ENCODE measurements at regions not wholly inside any gene's neighbourhood (a gene's known extent, or its start where the extent isn't known, plus 50 kb on each side); places are given as distances from the start of the nearest gene placed in this dataset.
"Not testable (repeated sequence)": the region's sequence is repeated elsewhere in the genome, so short reads cannot be mapped to it uniquely, and the experiment has no call there.

- no peak for DNase-seq (ENCODE audit: low read depth in 4 of 4, low spot score in 2 of 4)
Observed at GRCh38 chr3:193800138-193801043, 207.4 kb downstream of the OPA1 start.

GRCh38 chr3:193801097-193801496 is 208.1 kb downstream of the OPA1 start:
- no peak for DNase-seq (ENCODE audit: low read depth in 4 of 4, low spot score in 2 of 4)

GRCh38 chr3:193803288-193803687 is 210.3 kb downstream of the OPA1 start:
- no peak for DNase-seq (ENCODE audit: low read depth in 4 of 4, low spot score in 2 of 4)

DNA sequence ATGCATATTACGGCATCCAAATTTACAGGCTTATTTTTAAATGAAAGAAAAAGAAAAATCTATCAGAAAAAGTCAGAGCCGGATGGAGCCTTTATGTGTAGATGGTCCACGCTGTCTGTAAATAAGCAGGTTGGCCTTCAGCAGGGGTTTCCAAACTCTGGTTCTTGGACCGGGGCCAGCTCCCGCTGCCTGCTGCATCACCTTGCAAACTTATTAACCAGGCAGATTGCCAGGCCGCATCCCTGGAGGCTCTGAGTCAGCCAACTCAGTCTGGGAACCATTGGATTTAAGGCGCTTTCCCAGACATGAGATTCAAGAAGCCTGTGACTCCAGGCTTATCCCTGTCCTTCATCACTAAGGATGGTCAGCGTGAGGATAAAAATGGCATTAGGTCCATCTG is 212.4 kb downstream of the OPA1 start:
- peak in 1 of 4 donors; percentile 60 for DNase-seq (ENCODE audit: low read depth in 4 of 4, low spot score in 2 of 4)

- DNase-seq (ENCODE audit: low read depth in 4 of 4, low spot score in 2 of 4) = no peak
Observed at GRCh38 chr3:193808317-193808716, 215.3 kb downstream of the OPA1 start.

GRCh38 chr3:193809106-193809505 is 216.1 kb downstream of the OPA1 start:
- DNase-seq (ENCODE audit: low read depth in 4 of 4, low spot score in 2 of 4) = no peak

DNA sequence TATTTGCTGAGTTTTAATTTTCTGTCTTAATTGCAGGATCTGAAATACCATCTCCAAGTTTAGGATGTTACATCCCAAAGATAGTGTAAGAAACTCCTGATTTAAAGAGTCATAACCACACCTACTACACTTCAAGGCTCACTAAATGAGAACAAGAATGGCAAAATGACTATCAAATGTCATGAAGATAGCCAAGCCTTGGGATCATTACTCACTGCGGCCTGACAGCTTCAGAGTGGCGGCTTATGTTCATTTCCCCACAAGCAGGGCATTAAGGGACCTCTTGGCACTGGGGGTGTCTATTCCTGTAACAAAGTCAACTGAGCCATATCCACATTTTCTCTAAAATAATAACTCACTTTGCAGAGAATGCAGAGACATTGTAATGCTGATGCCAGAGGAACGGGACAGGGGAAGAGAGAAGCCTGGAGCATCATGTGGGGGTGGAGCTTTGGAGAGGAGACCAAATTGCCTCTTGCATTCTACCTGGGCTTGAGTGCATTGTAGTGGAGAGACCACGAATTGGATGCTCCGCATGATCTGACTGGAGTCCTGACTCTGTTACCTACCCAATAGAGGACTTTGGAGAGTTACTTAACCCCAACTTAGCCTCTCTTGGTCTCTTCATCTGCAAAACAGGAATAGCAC is 219.2 kb downstream of the OPA1 start:
- DNase-seq (ENCODE audit: low read depth in 4 of 4, low spot score in 2 of 4) = no peak

- DNase-seq (ENCODE audit: low read depth in 4 of 4, low spot score in 2 of 4) = no peak
Observed at GRCh38 chr3:193812791-193813500, 219.9 kb downstream of the OPA1 start.

GRCh38 chr3:193813501-193813830 is 220.5 kb downstream of the OPA1 start:
- no peak for DNase-seq (ENCODE audit: low read depth in 4 of 4, low spot score in 2 of 4)

DNA sequence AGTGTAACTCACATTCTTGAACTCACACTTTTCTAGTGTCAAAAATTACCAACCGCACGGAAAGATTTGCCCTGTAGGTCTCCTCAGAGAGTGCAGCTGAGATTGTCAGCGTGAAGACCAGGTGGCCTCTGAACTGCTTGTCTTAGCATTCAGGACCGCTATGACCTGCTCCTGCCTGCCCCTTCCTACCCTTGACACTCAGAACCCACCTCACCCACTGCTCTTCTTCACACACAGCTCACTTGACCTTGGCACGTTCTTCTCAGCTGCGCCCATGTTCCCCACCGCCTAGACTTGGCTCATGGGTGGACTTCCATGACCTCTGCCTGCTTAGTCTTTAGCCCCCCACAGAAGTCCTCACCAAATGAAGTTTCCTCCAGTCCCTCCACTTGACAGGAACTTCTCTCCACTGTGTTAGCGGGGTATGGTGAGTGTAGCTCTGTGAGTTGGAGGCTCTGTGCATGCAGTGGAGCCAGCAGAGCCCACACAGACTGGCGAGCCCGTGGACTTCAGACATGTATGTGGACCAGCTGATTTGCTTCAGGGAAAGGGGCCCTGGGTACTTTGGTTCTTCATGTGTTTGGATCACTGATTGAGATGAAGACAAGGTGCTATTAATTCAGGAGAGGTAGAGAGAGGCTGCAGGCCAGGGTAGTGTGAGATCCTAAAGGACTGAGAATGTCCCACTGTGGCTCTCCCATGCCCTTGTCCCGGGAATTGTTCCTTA is 221.3 kb downstream of the OPA1 start:
- DNase-seq (ENCODE audit: low read depth in 4 of 4, low spot score in 2 of 4) = no peak

DNA sequence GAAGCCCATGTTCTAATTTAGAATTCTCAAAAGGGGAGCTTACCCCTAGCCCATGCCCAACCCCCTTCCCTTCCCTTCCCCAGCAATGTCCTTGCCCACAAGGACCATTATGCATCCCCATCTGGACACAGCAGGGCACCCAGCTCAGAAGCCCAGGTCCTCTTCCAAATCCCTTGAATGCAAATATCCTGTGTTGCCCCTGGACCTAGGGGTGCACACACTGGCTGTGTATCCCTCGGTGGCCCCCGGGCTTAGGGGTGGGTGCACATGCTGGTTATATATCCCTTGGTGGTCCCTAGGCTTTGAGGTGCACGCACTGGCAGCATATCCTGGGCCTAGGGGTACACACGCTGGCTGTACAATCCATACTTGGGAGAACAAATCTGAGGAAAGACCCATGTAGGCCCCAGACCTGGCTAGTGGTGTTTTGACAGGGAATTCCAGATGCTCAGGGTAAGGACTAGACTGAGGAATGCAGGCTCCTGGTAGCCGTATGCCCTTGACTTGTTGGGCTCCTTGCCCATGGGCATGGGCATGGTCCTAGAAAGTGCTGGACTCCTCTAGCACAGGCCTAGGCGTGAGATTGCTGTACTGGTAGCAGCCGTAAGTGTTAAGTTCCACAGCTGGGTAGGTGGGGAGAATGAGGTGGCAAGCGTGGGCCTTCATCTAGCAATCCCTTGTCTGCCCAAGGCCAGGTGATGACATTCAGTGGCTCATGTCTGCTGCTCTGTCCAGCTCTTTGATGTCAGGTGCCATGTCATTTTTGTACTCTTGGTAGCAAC is 222.4 kb downstream of the OPA1 start:
- DNase-seq (ENCODE audit: low read depth in 4 of 4, low spot score in 2 of 4) = no peak

DNA sequence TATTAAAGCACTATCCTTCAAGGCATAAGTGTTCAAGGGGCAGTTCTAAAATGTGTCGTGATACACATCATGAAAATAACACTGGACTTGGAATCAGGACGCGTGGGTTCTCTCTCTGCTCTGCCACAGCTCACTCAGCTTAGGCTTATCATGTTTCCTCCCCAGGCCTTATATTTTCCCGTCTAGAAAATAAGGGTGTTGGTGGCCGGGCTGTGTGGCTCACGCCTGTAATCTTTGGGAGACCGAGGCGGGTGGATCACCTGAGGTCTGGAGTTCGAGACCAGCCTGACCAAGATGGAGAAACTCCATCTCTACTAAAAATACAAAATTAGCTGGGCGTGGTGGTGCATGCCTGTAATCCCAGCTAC is 223.0 kb downstream of the OPA1 start:
- DNase-seq (ENCODE audit: low read depth in 4 of 4, low spot score in 2 of 4) = no peak

DNA sequence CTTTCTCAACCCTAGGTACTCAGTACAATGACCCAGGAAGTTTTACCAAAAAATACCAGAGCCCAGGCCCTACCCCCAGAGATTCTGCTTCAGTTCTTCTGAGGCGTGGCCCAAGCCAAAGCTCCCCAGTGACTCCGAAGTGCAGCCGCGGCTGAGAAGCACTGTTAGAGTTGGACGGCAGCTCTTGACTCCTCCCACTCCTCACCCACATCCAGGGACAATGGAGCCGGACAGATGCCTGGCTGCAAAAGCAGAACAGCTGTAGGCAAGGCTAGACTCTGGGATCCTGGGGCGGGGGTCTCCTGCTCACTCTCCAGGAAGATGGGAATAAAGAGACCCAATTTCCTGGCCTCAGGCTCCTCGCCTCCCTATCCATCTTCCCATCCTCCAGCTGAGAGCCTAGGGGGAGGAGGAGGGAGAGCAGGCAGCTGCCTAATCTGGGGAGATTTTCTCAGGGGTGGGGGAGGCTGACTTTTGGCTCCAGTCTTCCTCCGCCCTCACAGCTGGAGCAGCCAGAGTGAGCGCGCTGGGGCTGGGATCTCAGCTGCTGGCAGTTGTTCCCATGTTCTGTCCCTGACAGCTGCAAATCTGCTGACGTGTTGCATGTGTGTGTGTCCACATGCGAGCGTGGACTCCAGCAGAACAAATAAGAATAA is 223.8 kb downstream of the OPA1 start:
- DNase-seq (ENCODE audit: low read depth in 4 of 4, low spot score in 2 of 4) = peak; percentile 55 to 77 (median 68)

GRCh38 chr3:193819117-193820010 is 226.4 kb downstream of the OPA1 start:
- no peak for DNase-seq (ENCODE audit: low read depth in 4 of 4, low spot score in 2 of 4)

- no peak for DNase-seq (ENCODE audit: low read depth in 4 of 4, low spot score in 2 of 4)
Observed at GRCh38 chr3:193821151-193821668, 228.2 kb downstream of the OPA1 start.

GRCh38 chr3:193822492-193823212 is 229.6 kb downstream of the OPA1 start:
- no peak for DNase-seq (ENCODE audit: low read depth in 4 of 4, low spot score in 2 of 4)

- not testable (repeated sequence) for DNase-seq (ENCODE audit: low read depth in 4 of 4, low spot score in 2 of 4)
Observed at GRCh38 chr3:193823213-193823605, 230.2 kb downstream of the OPA1 start.

GRCh38 chr3:193824365-193824764 is 231.4 kb downstream of the OPA1 start:
- DNase-seq (ENCODE audit: low read depth in 4 of 4, low spot score in 2 of 4) = no peak

All from left renal cortex interstitium (tissue), 4 donors.